Neural cell (in vitro differentiated cells): ENCODE measurements at regions not wholly inside any gene's neighbourhood (a gene's known extent, or its start where the extent isn't known, plus 50 kb on each side); places are given as distances from the start of the nearest gene placed in this dataset.

Experiments used
- CTCF ChIP-seq: fragments of 450-650 bp; IDR thresholded peaks from 2 replicates; pipeline ENCODE4 v1.5.1; 2014; ENCODE audit warnings: antibody characterized with exemption, mild to moderate bottlenecking, moderate library complexity; ENCODE audit not compliant: poor library complexity, severe bottlenecking
- EP300 ChIP-seq: fragments of 450-650 bp; conservative IDR thresholded peaks from 2 replicates; pipeline ENCODE4 v1.6.1; 2014; ENCODE audit warnings: antibody characterized with exemption, mild to moderate bottlenecking, moderate library complexity; ENCODE audit not compliant: poor library complexity, severe bottlenecking
- RAD21 ChIP-seq: fragments of 450-650 bp; conservative IDR thresholded peaks from 2 replicates; pipeline ENCODE4 v1.6.1; 2014; ENCODE audit warnings: antibody characterized with exemption, mild to moderate bottlenecking, moderate library complexity
- REST ChIP-seq: IDR thresholded peaks from 2 replicates; pipeline ENCODE4 v1.6.1; 2012; ENCODE audit warnings: borderline replicate concordance
- SMC3 ChIP-seq: fragments of 450-650 bp; conservative IDR thresholded peaks from 2 replicates; pipeline ENCODE4 v1.6.1; 2014; ENCODE audit warnings: antibody characterized with exemption, mild to moderate bottlenecking, moderate library complexity; ENCODE audit not compliant: poor library complexity

- TF ChIP-seq SMC3 (no peak), RAD21 (no peak), REST (no peak), CTCF (no peak), EP300 (no peak)
These were observed 197.6 kb downstream of the KIT start for GRCh38 chr4:54855191-54855854.
